HG02571 (cell line): ENCODE measurements at regions not wholly inside any gene's neighbourhood (a gene's known extent, or its start where the extent isn't known, plus 50 kb on each side); places are given as distances from the start of the nearest gene placed in this dataset.

Experiments used
- ATAC-seq: cut with Tn5 transposase; IDR thresholded peaks from one replicate; pipeline ENCODE4 v1.9.1; 2021; ENCODE audit warnings: mild to moderate bottlenecking, moderate library complexity; ENCODE audit not compliant: unreplicated experiment

DNA sequence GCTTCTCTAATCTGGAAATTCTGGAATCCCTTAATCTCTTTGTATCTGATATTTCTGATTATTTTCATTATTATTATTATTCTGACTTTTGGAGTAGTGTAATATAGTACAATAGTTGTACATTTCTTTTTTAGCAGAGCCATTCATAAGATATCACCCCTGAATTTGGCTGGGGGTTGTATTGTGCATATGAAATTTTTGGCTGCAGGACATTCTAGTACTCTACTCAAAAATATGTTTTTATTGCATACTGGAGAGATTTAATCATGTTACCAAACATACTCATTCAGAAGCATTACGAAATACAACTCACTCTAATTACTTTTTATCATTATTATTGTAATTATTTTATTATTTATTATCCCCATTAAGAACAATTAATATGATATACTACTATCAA, 589.7 kb upstream of the KCNMB2 start:
- ATAC-seq = no peak

GRCh38 chr3:177946936-177947335, 589.3 kb upstream of the KCNMB2 start:
- ATAC-seq = no peak

GRCh38 chr3:177947901-177948300, 588.3 kb upstream of the KCNMB2 start:
- ATAC-seq = no peak

DNA sequence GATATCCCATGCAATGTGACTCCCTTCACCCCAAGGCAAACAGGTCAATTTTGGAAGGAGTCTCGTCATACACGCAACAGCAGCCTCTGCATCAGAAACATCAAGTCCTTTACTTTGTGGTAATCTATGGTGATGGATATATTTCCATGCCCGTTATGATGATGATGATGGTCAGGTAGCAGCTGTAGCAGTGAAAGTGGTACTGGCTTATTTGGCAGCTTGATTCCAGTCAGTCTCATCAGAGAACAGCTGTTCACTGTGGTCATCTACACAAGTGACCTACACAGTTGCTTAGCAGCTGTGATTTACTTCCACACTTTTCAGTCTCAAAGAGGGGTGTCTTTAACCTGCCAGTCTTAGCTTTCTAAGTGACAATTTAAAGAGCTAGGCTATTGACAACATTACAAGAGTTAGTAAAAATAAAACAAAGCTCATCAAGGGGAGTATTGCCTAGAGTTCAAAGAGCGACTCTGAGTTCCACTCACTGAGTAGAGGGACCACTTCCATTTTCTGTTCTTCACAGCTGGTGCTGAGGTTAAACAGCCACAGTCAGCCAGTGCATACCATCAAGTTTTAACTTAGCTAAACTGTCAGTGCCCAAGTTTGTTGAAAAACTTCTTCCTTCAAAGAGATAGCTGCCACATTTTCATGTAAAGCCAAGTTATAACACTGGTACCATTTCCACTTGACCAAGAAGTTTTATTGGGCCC, 587.4 kb upstream of the KCNMB2 start:
- no peak for ATAC-seq

- ATAC-seq = no peak
Observed at GRCh38 chr3:177959188-177959587, 577.0 kb upstream of the KCNMB2 start.

GRCh38 chr3:177960014-177960413, 576.2 kb upstream of the KCNMB2 start:
- no peak for ATAC-seq

DNA sequence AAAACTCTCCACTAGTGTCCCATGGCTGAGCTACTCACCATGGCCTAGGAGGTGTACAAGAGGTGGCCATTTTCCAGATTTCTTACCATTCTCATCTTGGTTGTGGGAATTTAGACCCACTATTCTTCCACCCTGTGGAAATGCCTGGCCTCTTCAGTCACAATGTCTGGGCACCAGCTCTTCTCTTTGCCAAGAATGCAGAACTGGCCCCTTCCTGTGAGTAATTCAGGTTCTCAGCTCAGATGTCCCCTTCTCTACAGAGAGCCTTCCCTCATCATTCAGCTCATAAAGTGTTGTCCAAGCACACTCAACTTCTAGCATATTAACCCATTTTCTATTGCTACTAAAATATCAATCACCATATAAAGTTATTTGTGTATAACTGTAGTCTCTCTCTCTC, 575.5 kb upstream of the KCNMB2 start:
- no peak for ATAC-seq

- no peak for ATAC-seq
Observed at GRCh38 chr3:177961784-177962183, 574.5 kb upstream of the KCNMB2 start.

DNA sequence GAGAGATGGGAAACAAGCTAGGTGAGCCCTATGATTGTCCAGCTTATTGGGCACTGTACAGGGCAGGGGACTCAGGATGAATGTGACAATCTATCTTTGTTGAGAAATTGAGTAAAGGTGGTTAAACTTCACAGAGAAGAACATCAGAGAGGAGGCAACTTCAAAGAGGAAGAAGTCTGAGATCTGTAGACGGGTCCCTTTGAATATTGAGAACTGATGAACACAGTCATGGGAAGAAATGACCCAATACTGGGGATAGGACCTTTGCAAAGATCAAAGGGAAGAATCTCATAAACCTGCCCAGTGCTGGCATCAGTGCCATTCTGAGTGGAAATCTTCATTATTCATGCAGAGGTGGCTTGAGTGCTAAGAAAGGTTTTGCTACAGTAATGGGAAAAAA, 569.7 kb upstream of the KCNMB2 start:
- ATAC-seq = no peak

DNA sequence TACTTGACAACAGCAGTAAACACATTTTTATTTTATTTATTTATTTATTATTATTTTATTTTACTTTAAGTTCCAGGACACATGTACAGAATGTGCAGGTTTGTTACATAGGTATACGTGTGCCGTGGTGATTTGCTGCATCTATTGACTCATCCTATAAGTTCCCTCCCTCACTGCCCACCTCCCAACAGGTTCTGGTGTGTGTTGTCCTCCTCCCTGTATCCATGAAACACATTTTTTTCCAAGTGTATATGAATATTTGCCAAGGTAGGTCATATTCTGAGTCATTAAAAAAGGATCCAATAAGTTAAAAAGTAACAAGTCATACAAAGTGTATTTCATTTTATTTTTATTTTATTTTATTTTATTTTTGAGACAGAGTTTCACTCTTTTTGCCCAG, 567.3 kb upstream of the KCNMB2 start:
- no peak for ATAC-seq

DNA sequence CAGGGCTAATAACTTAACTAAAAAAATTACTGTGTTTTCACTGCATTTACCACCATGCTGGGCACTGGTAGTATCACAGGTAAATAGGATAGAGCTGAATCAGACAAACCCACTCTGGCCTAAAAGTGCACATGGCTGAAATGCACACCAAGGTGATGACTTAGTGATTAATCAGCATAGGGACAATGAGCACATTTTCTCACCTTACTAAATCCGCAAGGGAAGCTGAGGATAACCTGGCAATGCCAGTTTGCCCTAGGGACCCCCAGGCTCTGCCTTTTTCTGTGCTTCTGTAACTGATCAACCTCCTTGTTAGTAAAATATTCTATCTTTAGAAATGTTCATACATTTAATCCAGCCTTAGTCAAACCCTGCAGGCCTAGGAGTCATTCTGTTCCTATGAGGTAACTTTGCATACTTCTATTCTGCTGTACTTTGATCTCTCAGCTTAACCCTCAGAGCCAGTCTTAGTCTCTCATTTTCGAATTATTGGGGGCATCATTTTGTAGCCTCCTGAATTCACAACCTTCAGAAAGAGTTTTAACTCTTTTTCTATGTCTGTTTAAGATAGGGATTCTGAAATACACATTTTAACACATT, 562.9 kb upstream of the KCNMB2 start:
- ATAC-seq = no peak

DNA sequence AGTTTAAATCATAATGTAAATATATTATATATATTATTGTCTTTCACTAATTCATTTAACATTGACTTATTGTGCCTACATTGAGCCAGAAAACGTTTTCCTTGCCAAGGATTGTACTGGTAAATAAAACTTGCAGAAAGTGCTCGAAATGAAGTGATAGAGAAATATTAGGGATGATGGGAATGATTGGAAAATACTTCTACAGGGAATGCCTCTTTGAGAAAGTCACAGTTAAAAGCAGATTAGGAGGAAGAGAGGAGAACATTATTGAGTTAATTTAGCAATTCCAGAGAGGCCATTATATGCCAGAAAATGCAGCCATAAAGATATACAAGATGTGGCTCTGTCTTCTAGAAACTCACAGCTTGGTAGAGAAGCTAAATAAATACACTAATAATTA, 560.0 kb upstream of the KCNMB2 start:
- ATAC-seq = no peak

DNA sequence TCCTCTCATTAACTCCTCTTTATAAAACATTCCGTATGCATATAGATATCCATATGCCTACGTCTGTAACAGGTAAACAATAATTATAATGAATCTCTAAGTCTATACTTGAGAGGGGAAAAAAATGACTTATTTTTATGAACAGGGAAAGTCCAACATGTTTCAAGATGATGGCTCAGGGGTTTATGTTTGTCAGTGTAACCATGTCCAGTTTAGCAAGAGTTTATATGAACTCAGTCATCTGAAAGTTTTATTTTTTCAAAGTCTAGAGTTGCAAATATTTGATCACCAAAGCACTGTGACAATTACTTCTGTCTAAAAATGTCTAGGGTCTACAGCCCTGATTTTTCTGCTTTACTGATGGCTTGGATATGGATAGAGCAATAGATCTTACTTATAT, 559.4 kb upstream of the KCNMB2 start:
- no peak for ATAC-seq

DNA sequence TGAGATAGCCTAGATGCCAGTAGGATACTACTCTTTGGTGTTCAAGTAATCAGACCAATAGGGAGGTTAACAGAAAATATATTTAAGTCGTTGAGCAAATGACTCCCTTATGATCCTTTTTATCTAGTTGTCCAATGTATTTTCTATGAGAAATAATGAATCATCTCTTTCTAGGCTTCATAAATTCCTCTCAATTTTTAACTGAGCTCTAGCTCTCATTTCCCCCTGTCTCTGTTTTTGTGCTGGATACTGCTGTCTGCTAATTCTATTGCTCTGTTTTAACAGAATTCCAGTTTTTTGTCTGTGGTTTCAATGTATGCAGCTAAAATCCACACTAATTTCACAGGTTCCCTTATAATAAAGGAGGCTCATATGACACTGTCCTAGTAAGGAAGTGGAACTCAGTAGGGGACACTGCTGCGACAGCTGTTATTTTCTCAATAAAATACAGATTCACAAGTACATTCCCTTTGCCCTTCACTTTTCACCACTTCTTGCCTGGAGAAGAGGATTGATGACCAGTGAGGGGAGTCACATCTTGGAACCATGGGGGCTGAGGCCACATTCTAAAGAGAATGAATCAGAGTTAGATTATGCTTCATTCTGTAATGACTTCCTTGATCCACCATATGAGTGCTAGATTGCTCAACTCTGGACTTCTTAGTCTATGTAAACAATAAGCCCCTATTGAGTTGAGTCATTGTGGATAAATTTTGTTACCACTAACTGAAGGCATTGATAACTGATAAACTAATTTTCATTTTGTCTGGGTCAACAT, 558.7 kb upstream of the KCNMB2 start:
- no peak for ATAC-seq

DNA sequence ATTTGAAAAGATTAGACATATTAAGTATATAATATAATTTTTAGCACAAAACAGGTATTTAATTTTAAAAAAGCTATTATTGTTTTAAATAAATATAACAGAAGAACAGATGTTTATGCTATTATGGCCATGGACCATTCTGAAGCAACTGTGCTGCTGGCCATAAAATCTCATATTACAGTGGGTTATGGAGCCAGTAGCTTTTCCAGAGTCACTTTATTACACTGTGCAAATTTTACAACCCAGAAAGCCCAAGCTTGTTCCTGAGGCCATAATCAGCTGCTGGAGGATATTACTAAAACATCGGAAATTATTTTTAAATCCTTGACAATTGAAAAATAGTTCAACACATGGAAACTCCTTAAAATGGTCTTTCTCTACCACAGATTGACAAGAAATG, 557.3 kb upstream of the KCNMB2 start:
- ATAC-seq = no peak

GRCh38 chr3:177979703-177980102, 556.5 kb upstream of the KCNMB2 start:
- ATAC-seq = no peak

- no peak for ATAC-seq
Observed at GRCh38 chr3:177981576-177981975, 554.7 kb upstream of the KCNMB2 start.

GRCh38 chr3:177982034-177982433, 554.2 kb upstream of the KCNMB2 start:
- no peak for ATAC-seq

DNA sequence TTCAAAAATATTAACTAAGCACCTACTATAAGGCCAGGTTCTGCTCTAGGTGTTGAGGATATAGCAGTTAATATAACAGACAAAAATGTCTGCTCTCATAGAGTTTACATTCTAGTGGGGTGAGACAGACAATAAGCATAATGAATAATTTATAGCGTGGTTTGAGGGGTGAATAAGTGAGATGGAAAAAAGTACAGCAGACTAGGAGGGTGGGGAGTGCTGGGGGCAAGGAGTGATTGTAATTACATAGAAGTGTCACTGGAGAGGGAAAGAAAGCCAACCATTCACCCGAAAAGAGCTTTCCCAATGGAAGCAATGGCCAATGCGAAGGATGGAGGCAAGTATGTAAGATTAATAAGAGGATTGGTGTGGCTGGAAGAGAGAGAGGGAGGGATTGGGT, 552.9 kb upstream of the KCNMB2 start:
- no peak for ATAC-seq

DNA sequence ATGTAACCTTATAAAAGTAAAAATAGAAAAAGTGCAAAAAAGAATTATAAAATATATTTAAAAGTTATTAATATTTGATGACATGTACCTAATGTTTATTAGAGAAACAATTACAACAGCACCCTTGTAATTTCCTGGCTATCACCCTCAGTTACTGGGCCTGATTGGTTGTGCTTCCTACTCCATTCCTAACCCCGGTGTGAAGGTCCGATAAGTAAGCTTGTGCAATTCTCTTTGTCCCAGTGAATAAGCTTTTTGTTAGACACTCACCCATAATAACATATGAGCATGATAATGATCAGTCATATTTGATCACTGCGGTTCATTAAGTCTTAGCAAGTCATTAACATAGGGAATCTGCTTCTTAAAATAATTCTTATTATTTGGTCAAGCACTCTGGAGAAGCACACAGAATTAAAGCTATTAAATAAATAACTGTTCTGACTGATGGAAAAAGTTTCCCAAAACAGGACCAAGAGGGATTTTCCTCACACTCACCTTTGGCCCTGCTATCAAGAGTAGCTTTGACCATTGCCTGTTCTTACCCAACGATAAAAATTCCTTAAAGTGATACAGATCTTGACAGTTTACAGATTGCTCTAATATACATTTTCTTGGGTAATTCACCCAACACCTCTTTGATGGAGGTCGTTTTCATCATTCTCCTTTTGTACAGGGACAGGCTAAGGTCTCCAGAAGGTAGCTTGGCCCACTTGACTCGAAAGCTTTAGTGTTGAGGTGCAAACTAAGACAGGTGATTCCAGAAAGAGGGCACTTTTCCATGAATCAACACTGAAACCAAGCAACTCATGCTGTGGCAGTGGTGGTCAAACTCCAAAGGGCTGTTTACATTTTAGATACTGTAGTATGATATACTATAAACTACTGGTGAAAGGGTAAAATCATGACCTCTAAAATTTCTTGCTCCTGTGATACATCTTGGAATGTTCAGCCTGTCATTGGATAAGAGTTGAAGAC, 543.0 kb upstream of the KCNMB2 start:
- ATAC-seq = no peak

DNA sequence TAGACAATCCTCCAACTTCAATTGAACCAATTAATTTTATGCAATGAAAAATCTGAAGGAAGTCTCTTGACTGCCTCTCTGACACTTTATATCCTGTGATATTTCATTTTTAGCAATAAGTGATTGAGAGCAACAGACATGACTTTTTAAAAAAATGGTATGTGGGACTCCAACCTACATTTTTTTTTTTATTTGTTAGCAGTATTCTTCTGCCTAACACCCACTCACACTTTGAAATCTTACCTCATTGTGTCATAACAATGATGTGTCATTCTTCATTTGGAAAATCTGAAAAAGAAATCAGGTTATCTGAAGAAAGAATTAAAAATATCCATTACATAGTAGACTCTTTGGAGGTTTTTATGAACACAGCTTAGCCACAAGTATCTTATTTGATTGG, 541.3 kb upstream of the KCNMB2 start:
- ATAC-seq = no peak
